Epithelial cell of proximal tubule (primary cell): ENCODE measurements at regions not wholly inside any gene's neighbourhood (a gene's known extent, or its start where the extent isn't known, plus 50 kb on each side); places are given as distances from the start of the nearest gene placed in this dataset.
A peak's percentile ranks its signal among the peaks of the same experiment; 100 is the strongest.

Experiments used
- DNase-seq: peaks from one replicate; pipeline ENCODE4 v3.0.0-alpha.2; 2011; ENCODE audit warnings: low read depth
- H3K4me3 ChIP-seq: 2 replicates; pipeline ENCODE4 v1.5.1; 2011; ENCODE audit warnings: low read depth, mild to moderate bottlenecking, low read length
- CTCF ChIP-seq: conservative IDR thresholded peaks from 2 replicates; pipeline ENCODE4 v1.5.1; 2012; ENCODE audit warnings: low read depth, mild to moderate bottlenecking, low read length

GRCh38 chr18:57202881-57203280, 56.0 kb downstream of the BOD1L2 start:
- TF ChIP-seq CTCF: no peak
- no peak for DNase-seq
- no peak overlapping the region for H3K4me3 ChIP-seq

- no peak for TF ChIP-seq CTCF
Measured at GRCh38 chr18:57205641-57206040, 58.8 kb downstream of the BOD1L2 start.

GRCh38 chr18:57207124-57207916, 60.4 kb downstream of the BOD1L2 start:
- DNase-seq: no peak
- no peak overlapping the region for H3K4me3 ChIP-seq
- no peak for TF ChIP-seq CTCF

More at GRCh38 chr18:57205641-57206040, 58.8 kb downstream of the BOD1L2 start:
- DNase-seq: no peak
- no peak overlapping the region for H3K4me3 ChIP-seq

- no peak for DNase-seq
- no peak overlapping the region for H3K4me3 ChIP-seq
- no peak for TF ChIP-seq CTCF
Measured at GRCh38 chr18:57208047-57208446, 61.2 kb downstream of the BOD1L2 start.

- peak overlapping the region; percentile 21 for H3K4me3 ChIP-seq
- no peak for DNase-seq
- TF ChIP-seq CTCF: no peak
Measured at GRCh38 chr18:57209713-57210106, 62.8 kb downstream of the BOD1L2 start.

- no peak for TF ChIP-seq CTCF
Measured at GRCh38 chr18:57210107-57210715, 63.3 kb downstream of the BOD1L2 start.

More at GRCh38 chr18:57210107-57210715, 63.3 kb downstream of the BOD1L2 start:
- peak; percentile 59 for DNase-seq
- peak overlapping the region; percentile 21 for H3K4me3 ChIP-seq
